T-helper 1 cell (primary cell): ENCODE measurements at regions not wholly inside any gene's neighbourhood (a gene's known extent, or its start where the extent isn't known, plus 50 kb on each side); places are given as distances from the start of the nearest gene placed in this dataset.
A peak's percentile ranks its signal among the peaks of the same experiment; 100 is the strongest.
"Not testable (repeated sequence)": the region's sequence is repeated elsewhere in the genome, so short reads cannot be mapped to it uniquely, and the experiment has no call there.

Experiments
- DNase-seq, 5 donors: peaks; one replicate each; pipeline ENCODE4 v3.0.0-alpha.2; 2012 to 2020

DNA sequence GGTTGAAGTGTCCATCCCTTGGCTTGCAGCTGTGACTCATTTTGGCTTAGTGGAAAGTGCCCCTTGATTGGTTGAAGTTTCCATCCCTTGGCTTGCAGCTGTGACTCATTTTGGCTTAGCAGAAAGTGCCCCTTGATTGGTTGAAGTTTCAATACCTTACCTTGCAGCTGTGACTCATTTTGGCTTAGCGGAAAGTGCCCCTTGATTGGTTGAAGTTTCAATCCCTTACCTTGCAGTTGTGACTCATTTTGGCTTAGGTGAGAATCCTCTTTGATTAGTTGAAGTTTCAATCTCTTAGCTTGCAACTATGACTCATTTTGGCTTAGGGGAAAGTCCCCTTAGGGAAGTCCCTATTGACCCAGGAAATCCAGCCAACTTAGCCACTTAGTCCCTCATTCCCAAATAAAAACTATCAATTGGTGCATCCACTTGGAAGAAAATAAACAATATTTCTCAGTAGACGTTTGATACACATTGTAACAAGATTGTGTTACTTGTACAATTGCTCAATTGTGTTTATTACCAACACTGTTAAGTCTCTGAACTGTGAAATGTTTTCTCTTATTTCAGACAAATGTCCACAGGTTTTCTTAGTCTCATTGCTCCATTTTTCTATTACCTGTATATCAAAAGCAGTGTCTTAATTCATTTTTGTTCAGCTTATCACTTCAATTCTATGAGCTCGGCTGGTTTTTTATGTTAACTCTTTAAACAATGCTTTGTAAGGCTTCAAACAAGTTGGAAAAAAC lies 2308.8 kb upstream of the ACO1 start:
- DNase-seq = peak in 1 of 5 donors; percentile 67

- DNase-seq = peak in 1 of 5 donors; percentile 14
Observed at GRCh38 chr9:30078195-30078594, 2306.2 kb upstream of the ACO1 start.

- no peak for DNase-seq
Observed at GRCh38 chr9:30089428-30089827, 2295.0 kb upstream of the ACO1 start.

GRCh38 chr9:30103647-30104394 lies 2280.6 kb upstream of the ACO1 start:
- no peak for DNase-seq

- DNase-seq = not testable (repeated sequence)
Observed at GRCh38 chr9:30107134-30107533, 2277.3 kb upstream of the ACO1 start.

- DNase-seq = no peak
Observed at GRCh38 chr9:30116673-30117217, 2267.7 kb upstream of the ACO1 start.

- DNase-seq = no peak
Observed at GRCh38 chr9:30120666-30121065, 2263.8 kb upstream of the ACO1 start.

DNA sequence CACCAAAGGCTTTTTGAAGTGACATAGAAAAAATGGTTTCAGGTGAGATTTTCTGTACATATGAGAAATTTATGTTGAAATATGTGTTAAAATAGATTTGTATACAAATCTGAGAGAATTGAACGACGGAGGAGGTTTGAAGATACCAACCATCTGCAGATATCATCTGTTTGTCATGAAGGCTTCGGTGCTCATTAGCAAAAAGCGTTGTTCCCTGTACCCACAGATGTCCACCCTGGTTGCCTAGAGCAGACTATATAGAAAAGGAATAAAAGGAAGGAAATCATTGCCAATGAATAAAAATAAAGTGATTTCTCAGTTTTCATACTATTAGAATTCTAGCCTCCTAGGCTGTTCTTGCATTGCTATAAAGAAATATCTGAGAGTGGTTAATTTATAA lies 2262.8 kb upstream of the ACO1 start:
- no peak for DNase-seq

DNA sequence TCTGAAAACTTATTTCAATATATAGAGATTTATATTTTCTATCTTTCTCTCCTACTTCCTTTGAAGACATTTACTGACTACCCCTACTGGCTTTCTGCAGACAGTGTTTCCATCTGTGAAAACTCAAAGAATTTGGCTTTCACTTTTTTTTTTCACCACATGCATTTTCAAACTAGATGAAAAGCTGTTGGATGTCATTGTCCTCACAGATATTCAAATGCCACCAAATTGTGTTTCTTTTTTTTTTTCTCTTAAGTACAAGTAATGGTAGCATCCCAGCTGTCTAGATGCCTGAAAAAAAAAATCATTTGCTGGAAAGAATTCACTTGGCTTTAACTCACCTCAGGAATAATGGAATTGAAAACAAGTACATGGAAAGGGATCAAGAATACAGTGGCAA lies 2258.6 kb upstream of the ACO1 start:
- no peak for DNase-seq

DNA sequence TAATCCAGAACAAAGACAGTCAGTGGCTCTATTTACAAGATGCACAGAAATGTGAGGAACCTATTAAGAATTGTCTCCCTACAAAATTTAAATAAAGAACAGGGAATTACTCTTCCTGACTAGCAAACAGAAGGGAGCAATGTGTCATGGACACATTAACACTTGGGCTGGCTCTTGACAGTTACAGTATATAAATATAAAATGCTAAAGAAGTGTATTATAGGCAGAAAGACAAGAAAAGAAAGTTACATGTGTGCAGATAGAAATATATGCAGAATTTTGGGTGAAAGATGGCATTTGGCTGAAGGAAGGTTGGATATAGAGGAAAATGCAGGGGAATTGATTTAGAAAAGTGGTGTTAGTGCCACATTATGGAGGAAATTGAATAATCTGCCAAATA lies 2257.1 kb upstream of the ACO1 start:
- no peak for DNase-seq

DNA sequence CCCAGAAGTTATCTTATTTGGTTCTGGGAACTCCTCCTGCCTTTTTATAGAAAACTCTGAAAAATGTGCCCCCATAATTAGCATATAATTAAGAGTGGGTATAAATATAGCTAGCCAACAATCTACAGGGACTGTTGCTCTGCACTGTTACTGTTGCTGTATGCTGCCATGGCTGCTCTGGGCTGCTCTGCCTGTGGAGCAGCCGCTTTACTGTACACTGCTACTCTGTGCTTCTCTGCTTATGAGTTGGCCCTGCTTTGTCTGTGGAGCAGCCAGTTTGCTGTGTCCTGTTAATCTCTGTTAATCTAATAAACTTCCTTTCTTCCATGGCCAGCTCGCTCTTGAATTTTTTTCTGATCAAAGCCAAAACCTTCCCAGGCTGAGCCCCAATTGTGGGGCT lies 2244.0 kb upstream of the ACO1 start:
- no peak for DNase-seq

GRCh38 chr9:30160570-30160969 lies 2223.9 kb upstream of the ACO1 start:
- DNase-seq = no peak

- no peak for DNase-seq
Observed at GRCh38 chr9:30172206-30172605, 2212.2 kb upstream of the ACO1 start.

DNA sequence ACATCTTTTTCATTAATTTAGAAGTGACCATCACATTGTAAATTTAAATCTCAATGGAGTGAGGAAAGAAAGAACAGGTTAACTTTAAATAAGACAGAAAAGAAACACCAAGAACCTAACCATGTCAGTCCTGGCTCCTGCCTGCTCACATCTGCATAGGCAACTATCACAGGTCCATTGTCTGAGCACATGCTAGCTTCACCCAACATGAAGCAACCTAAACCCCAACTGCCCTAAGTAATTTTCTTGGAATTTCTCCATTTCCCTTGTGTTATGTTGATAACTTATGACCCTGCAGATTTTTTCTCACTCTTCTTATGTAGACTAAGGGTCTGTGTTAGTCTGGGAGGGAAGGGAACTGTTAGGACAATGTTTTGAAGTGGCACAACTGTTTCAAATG lies 2205.8 kb upstream of the ACO1 start:
- DNase-seq = no peak

- no peak for DNase-seq
Observed at GRCh38 chr9:30193421-30193820, 2191.0 kb upstream of the ACO1 start.

- DNase-seq = no peak
Observed at GRCh38 chr9:30196941-30197340, 2187.5 kb upstream of the ACO1 start.

- no peak for DNase-seq
Observed at GRCh38 chr9:30197453-30197852, 2187.0 kb upstream of the ACO1 start.

GRCh38 chr9:30197954-30198353 lies 2186.5 kb upstream of the ACO1 start:
- DNase-seq = no peak

GRCh38 chr9:30198463-30199309 lies 2185.8 kb upstream of the ACO1 start:
- no peak for DNase-seq

DNA sequence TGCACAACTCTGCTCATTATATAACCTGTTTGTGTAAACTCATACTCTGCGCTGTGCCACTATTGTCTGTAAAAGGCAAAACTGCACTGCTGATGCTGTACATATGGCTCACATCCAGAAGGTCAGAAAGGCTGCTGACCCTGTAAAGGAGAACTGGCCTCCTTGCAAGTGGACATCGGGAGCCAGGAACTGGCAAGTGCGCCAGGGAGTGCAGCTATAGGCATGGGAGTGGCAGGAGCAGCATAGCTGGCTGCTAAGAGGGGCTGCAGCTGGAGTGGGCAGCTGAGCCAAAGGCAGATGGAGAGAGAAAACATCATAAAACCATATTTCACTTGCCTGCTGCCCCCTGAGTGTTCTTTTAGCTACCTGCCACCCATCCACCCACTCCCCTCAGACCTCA lies 2183.4 kb upstream of the ACO1 start:
- DNase-seq = no peak

DNA sequence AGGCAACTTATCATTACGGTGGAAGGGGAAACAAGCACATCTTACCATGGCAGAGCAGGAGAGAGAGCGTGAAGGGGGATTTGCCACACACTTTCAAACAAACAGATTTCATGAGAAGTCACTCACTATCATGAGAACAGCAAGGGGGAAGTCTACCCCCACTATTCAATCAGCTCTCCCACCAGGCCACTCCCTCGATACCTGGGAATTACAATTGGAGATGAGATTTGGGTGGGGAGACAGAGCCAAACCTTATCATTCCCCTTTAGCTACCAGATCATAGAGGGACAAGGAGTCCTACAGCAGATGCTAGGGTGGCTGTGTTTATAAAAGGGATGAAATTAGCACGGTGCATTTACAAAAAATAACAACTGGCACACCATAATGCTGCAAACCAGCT lies 2149.4 kb upstream of the ACO1 start:
- no peak for DNase-seq

GRCh38 chr9:30235564-30235963 lies 2148.9 kb upstream of the ACO1 start:
- no peak for DNase-seq

GRCh38 chr9:30239878-30240277 lies 2144.6 kb upstream of the ACO1 start:
- DNase-seq = no peak
